H1 (cell line): ENCODE measurements at regions not wholly inside any gene's neighbourhood (a gene's known extent, or its start where the extent isn't known, plus 50 kb on each side); places are given as distances from the start of the nearest gene placed in this dataset.

Source experiments
- CREB1 ChIP-seq: IDR thresholded peaks from 2 replicates; pipeline ENCODE4 v1.6.1; 2012; ENCODE audit warnings: inconsistent platforms
- EZH2 ChIP-seq: fragments of 200-600 bp; sonication (generic); IDR thresholded peaks from 2 replicates; pipeline ENCODE4 v1.7.1; 2012; ENCODE audit warnings: low read depth, mild to moderate bottlenecking, moderate library complexity, low read length, inconsistent platforms; ENCODE audit not compliant: severe bottlenecking
- KDM4A ChIP-seq: IDR thresholded peaks from one replicate; pipeline ENCODE4 v1.7.1; 2012; ENCODE audit warnings: low read depth, mild to moderate bottlenecking, moderate library complexity, low read length, inconsistent platforms; ENCODE audit not compliant: severe bottlenecking
- MAFK ChIP-seq: IDR thresholded peaks from 2 replicates; pipeline ENCODE4 v1.6.1; 2012; ENCODE audit warnings: low read depth, mild to moderate bottlenecking, improper control_type of control experiment, low read length
- NANOG ChIP-seq: IDR thresholded peaks from 2 replicates; pipeline ENCODE4 v1.6.1; 2011; ENCODE audit warnings: low read length, low read depth, mild to moderate bottlenecking, inconsistent platforms; ENCODE audit not compliant: insufficient read depth, poor library complexity, severe bottlenecking
- PHF8 ChIP-seq: fragments of 200-600 bp; sonication (generic); conservative IDR thresholded peaks from 2 replicates; pipeline ENCODE4 v1.7.1; 2012; ENCODE audit warnings: low read depth, mild to moderate bottlenecking, inconsistent platforms, low read length, moderate library complexity
- TAF1 ChIP-seq: IDR thresholded peaks from 2 replicates; pipeline ENCODE4 v1.6.1; 2011; ENCODE audit warnings: mild to moderate bottlenecking, low read depth, low read length
- TAF7 ChIP-seq: optimal IDR thresholded peaks from 2 replicates; pipeline ENCODE3; 2011; ENCODE audit warnings: low read depth, mild to moderate bottlenecking, inconsistent platforms, low read length, moderate library complexity, borderline replicate concordance
- TF ChIP-seq, protein P1 (sequence below): fragments of 300-600 bp; sonication (generic); IDR thresholded peaks from 2 replicates; pipeline ENCODE4 v1.7.1; 2012; ENCODE audit warnings: low read length, moderate library complexity, mild to moderate bottlenecking, inconsistent platforms; ENCODE audit not compliant: insufficient replicate concordance

GRCh38 chr15:22257047-22258008 is 177.0 kb downstream of the OR4M2 start (continued):
- TF ChIP-seq, protein P1, sequence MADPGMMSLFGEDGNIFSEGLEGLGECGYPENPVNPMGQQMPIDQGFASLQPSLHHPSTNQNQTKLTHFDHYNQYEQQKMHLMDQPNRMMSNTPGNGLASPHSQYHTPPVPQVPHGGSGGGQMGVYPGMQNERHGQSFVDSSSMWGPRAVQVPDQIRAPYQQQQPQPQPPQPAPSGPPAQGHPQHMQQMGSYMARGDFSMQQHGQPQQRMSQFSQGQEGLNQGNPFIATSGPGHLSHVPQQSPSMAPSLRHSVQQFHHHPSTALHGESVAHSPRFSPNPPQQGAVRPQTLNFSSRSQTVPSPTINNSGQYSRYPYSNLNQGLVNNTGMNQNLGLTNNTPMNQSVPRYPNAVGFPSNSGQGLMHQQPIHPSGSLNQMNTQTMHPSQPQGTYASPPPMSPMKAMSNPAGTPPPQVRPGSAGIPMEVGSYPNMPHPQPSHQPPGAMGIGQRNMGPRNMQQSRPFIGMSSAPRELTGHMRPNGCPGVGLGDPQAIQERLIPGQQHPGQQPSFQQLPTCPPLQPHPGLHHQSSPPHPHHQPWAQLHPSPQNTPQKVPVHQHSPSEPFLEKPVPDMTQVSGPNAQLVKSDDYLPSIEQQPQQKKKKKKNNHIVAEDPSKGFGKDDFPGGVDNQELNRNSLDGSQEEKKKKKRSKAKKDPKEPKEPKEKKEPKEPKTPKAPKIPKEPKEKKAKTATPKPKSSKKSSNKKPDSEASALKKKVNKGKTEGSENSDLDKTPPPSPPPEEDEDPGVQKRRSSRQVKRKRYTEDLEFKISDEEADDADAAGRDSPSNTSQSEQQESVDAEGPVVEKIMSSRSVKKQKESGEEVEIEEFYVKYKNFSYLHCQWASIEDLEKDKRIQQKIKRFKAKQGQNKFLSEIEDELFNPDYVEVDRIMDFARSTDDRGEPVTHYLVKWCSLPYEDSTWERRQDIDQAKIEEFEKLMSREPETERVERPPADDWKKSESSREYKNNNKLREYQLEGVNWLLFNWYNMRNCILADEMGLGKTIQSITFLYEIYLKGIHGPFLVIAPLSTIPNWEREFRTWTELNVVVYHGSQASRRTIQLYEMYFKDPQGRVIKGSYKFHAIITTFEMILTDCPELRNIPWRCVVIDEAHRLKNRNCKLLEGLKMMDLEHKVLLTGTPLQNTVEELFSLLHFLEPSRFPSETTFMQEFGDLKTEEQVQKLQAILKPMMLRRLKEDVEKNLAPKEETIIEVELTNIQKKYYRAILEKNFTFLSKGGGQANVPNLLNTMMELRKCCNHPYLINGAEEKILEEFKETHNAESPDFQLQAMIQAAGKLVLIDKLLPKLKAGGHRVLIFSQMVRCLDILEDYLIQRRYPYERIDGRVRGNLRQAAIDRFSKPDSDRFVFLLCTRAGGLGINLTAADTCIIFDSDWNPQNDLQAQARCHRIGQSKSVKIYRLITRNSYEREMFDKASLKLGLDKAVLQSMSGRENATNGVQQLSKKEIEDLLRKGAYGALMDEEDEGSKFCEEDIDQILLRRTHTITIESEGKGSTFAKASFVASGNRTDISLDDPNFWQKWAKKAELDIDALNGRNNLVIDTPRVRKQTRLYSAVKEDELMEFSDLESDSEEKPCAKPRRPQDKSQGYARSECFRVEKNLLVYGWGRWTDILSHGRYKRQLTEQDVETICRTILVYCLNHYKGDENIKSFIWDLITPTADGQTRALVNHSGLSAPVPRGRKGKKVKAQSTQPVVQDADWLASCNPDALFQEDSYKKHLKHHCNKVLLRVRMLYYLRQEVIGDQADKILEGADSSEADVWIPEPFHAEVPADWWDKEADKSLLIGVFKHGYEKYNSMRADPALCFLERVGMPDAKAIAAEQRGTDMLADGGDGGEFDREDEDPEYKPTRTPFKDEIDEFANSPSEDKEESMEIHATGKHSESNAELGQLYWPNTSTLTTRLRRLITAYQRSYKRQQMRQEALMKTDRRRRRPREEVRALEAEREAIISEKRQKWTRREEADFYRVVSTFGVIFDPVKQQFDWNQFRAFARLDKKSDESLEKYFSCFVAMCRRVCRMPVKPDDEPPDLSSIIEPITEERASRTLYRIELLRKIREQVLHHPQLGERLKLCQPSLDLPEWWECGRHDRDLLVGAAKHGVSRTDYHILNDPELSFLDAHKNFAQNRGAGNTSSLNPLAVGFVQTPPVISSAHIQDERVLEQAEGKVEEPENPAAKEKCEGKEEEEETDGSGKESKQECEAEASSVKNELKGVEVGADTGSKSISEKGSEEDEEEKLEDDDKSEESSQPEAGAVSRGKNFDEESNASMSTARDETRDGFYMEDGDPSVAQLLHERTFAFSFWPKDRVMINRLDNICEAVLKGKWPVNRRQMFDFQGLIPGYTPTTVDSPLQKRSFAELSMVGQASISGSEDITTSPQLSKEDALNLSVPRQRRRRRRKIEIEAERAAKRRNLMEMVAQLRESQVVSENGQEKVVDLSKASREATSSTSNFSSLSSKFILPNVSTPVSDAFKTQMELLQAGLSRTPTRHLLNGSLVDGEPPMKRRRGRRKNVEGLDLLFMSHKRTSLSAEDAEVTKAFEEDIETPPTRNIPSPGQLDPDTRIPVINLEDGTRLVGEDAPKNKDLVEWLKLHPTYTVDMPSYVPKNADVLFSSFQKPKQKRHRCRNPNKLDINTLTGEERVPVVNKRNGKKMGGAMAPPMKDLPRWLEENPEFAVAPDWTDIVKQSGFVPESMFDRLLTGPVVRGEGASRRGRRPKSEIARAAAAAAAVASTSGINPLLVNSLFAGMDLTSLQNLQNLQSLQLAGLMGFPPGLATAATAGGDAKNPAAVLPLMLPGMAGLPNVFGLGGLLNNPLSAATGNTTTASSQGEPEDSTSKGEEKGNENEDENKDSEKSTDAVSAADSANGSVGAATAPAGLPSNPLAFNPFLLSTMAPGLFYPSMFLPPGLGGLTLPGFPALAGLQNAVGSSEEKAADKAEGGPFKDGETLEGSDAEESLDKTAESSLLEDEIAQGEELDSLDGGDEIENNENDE = no peak
- TF ChIP-seq TAF1 (no peak), MAFK (no peak), CREB1 (no peak), KDM4A (no peak), PHF8 (no peak), NANOG (no peak), EZH2 (no peak), TAF7 (no peak)
